Spleen (tissue), 7 donors: ENCODE measurements at regions not wholly inside any gene's neighbourhood (a gene's known extent, or its start where the extent isn't known, plus 50 kb on each side); places are given as distances from the start of the nearest gene placed in this dataset.

ENCODE experiments used
- CTCF ChIP-seq, 11 experiments: fragments of 200-600 bp in 7 of 11; fragments of 450-650 bp in 4 of 11; sonication (generic) in 4 of 11; IDR thresholded peaks in 8 of 11; conservative IDR thresholded peaks in 3 of 11; 1 replicate in 7 of 11; 2 replicates in 4 of 11; pipeline versions ENCODE4 v1.4.0 to v1.8.0; 2016 to 2021; ENCODE audit warnings: antibody characterized with exemption in 11 of 11, inconsistent platforms in 4 of 11, mild to moderate bottlenecking in 1 of 11
- POLR2A ChIP-seq, 3 donors: fragments of 450-650 bp; IDR thresholded peaks; one replicate each; pipeline ENCODE4 v1.5.1; 2017; ENCODE audit warnings: antibody characterized with exemption in 3 of 3, mild to moderate bottlenecking in 1 of 3
- POLR2AphosphoS5 ChIP-seq, 3 donors: sonication (generic); formaldehyde crosslinking; IDR thresholded peaks; one replicate each; pipeline ENCODE4 v1.5.1; 2017; ENCODE audit warnings: antibody characterized with exemption in 3 of 3
- donor health status: DM: no; HTN: no; CAD: no; lungs with moderate emphysema.
- donor health status: DM: no; HTN: no; CAD: no.
- donor health status: DM: no; HTN: no; CAD: no.

GRCh38 chr1:222912730-222913129 lies 97.9 kb downstream of the DISP1 start:
- TF ChIP-seq POLR2A (IDR thresholded peaks at IDR 0.05): no peak
- TF ChIP-seq CTCF (IDR thresholded peaks at IDR 0.05 in 8 of 11, conservative IDR thresholded peaks at IDR 0.05 in 3 of 11): no peak
- TF ChIP-seq POLR2AphosphoS5 (IDR thresholded peaks at IDR 0.05): no peak
